Pancreas (tissue), 10 donors: ENCODE measurements at regions not wholly inside any gene's neighbourhood (a gene's known extent, or its start where the extent isn't known, plus 50 kb on each side); places are given as distances from the start of the nearest gene placed in this dataset.

Experiments
- ATAC-seq, 4 donors: fragments of 200-7000 bp; cut with Tn5 transposase; one replicate each; pipeline versions ENCODE4 v1.8.0 to v1.9.1; 2020; ENCODE audit warnings: mild to moderate bottlenecking in 4 of 4, moderate library complexity in 4 of 4
- DNase-seq, 6 donors: peaks; one replicate each; pipeline ENCODE4 v3.0.0-alpha.2; 2020
- FAIRE-seq: peaks from 2 replicates; lab custom pipeline; 2012; peaks lifted over from hg19 to GRCh38; lab: Jason Lieb, UNC
- H3K27ac ChIP-seq, 4 donors: fragments of 200-600 bp; sonication (generic); 1 replicate in 3 of 4; 2 replicates in 1 of 4; pipeline versions ENCODE4 v1.5.0 to v1.8.0; 2020
- H3K27me3 ChIP-seq, 4 donors: fragments of 200-600 bp; one replicate each; pipeline ENCODE4 v1.8.0; 2021
- H3K36me3 ChIP-seq, 3 donors: fragments of 200-600 bp; sonication (generic) in 1 of 3; one replicate each; pipeline versions ENCODE4 v1.5.0 to v1.8.0; 2020 to 2021
- H3K4me1 ChIP-seq, 3 donors: fragments of 200-600 bp; one replicate each; pipeline ENCODE4 v1.8.0; 2021
- H3K4me3 ChIP-seq, 4 donors: fragments of 200-600 bp; sonication (generic) in 2 of 4; one replicate each; pipeline versions ENCODE4 v1.5.0 to v1.8.0; 2020 to 2021
- H3K9me3 ChIP-seq, 4 donors: fragments of 200-600 bp; one replicate each; pipeline ENCODE4 v1.8.0; 2021
- WGBS, 2 donors: extraction: QIAGEN DNeasy Blood & Tissue Kit; methylation state at CpG; one replicate each; pipeline ENCODE4 v1.1.7; 2013; 5-methylcytosine and 5-hydroxymethylcytosine counted together
- intact Hi-C, 3 donors: fragments of 100-400 bp; cut with DNase I; formaldehyde crosslinking; loops; one replicate each; pipeline versions ENCODE4 v1.11.1 to v1.14.2; 2022
- TF ChIP-seq, protein P1 (sequence below), 4 donors: fragments of 200-600 bp; sonication (generic) in 3 of 4; IDR thresholded peaks; one replicate each; pipeline versions ENCODE4 v1.5.0 to v1.8.0; 2021; ENCODE audit warnings: antibody characterized with exemption in 4 of 4
- donor health status: healthy with polysubstance abuse.
- donor health status: DM: no; HTN: no; CAD: no; lungs with moderate emphysema.
- donor health status: DM: no; HTN: no; CAD: no.
- donor health status: control.
- donor health status: control.
- donor health status: Bipolar disorder and iron deficiency.
- donor health status: DM: yes; HTN: yes; CAD: no.
- donor health status: DM: no; HTN: no; CAD: no.
- donor health status: DM: no; HTN: no; CAD: no.
- donor health status: DM: yes; HTN: yes; CAD: no.

DNA sequence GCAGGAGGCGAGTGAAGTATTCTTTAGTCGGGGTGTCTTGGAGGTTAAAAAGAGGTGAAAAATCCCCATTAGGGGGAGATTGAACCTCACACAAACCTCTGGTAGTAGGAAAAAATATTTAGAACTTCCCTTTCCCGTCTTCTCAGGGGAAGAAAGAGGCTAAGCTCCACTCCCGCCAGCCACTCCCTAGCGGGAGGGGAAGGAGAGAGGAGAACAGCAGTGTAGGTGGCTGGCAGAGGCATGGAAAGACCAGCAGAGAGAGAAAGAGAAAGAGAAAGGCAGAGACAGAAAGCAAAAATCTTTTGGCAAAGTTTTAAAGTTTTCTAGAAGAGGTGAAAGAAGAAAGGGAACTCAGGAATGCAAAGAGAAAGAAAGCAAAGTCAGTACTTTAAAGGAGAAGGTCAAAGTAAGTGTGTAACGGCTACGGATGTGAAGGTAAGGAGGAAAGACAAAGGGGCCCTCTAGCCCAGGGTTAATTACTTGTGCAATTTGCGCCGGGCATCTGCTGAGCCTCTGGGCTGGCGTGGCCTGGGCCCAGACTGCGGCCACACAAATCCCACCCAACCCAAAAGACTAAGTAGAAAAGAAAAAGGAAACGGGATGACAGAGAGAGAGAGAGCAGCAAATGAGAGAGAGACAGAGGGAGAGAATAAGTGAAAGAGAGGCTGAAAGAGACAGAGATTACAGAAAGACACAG, 72.3 kb upstream of the ZNF746 start:
- H3K9me3 ChIP-seq, result peaks cover 0 to 3% (median 1%) of the 10 kb centered on the region in 4 donors
- ATAC-seq (no peak), DNase-seq (no peak), FAIRE-seq (no peak)
- TF ChIP-seq, protein P1, sequence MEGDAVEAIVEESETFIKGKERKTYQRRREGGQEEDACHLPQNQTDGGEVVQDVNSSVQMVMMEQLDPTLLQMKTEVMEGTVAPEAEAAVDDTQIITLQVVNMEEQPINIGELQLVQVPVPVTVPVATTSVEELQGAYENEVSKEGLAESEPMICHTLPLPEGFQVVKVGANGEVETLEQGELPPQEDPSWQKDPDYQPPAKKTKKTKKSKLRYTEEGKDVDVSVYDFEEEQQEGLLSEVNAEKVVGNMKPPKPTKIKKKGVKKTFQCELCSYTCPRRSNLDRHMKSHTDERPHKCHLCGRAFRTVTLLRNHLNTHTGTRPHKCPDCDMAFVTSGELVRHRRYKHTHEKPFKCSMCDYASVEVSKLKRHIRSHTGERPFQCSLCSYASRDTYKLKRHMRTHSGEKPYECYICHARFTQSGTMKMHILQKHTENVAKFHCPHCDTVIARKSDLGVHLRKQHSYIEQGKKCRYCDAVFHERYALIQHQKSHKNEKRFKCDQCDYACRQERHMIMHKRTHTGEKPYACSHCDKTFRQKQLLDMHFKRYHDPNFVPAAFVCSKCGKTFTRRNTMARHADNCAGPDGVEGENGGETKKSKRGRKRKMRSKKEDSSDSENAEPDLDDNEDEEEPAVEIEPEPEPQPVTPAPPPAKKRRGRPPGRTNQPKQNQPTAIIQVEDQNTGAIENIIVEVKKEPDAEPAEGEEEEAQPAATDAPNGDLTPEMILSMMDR (IDR thresholded peaks at IDR 0.05), result no peak
- H3K27me3 ChIP-seq, result no peaks in the 10 kb centered on the region
- WGBS, 2 donors, result 99% methylated on average over 12 of the region's 12 CpGs
- intact Hi-C loops, result no loop called here
- H3K4me3 ChIP-seq, result no peak overlapping the region
- no peaks in the 10 kb centered on the region for H3K4me1 ChIP-seq
- no peaks in the 10 kb centered on the region for H3K36me3 ChIP-seq
- no peak overlapping the region for H3K27ac ChIP-seq

DNA sequence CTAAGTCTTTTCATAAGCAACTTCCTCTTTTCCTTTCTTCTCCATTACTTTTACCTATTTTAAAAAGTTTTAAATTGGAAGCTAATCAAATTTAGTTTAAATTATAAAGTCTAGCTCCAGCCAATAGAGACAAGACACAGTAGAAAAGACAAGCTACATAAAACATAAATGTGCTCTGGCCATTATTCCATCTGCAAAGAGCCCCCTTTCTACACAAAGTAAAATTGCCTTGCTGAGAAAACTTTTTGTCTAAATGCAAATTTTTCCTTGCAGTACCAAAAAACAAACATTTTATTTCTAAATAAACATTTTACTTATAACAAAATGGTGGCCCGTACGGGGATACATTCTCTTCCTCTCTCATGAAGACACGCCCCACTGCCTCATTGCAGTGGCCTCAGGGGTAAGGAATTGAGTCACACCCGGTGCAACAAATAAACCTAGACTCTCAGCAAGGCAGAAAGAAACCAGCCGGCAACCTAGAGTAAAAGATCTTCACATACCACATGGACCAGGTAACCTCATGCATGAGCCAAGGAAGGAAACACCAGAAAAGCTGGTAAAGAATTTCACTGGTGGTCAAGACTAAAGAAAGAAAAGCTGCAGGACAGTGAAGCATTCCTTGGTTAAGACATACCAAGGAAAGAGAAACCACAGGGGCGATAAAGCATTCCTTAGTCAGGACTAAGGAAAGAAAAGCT, 71.6 kb upstream of the ZNF746 start:
- H3K4me1 ChIP-seq, result no peaks in the 10 kb centered on the region
- TF ChIP-seq, protein P1 (IDR thresholded peaks at IDR 0.05), result no peak
- H3K4me3 ChIP-seq, result no peak overlapping the region
- H3K27ac ChIP-seq, result no peak overlapping the region
- DNase-seq (no peak), FAIRE-seq (no peak), ATAC-seq (no peak)
- 98% methylated on average over 6 of the region's 6 CpGs for whole genome bisulfite sequencing, 2 donors
- H3K36me3 ChIP-seq, result no peaks in the 10 kb centered on the region
- H3K9me3 ChIP-seq, result peaks cover 0 to 3% (median 1%) of the 10 kb centered on the region in 4 donors
- intact Hi-C loops, result no loop called here
- no peaks in the 10 kb centered on the region for H3K27me3 ChIP-seq

DNA sequence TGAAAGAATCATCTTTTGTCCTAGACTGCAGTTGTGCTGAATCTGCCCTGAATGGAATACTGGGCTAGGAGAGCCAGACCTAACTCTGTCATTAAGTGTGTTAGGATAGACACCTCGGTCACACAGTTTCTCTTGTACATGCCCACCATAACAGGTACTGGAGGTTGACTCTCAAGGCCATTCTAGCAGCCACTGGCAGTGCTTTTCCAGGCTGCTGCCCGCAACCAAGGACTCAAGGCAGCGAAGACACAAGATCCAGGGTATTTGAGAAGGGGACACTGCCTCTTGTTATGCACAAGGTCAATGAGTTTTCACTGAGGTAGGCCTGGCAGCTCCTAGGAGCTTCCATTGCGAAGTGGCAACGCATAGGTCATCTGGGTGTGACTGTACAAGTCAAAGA, 70.6 kb upstream of the ZNF746 start:
- Histone ChIP-seq H3K36me3 (no peaks in the 10 kb centered on the region), H3K27ac (no peak overlapping the region), H3K9me3 (peaks cover 0 to 3% (median 1%) of the 10 kb centered on the region in 4 donors), H3K27me3 (no peaks in the 10 kb centered on the region), H3K4me1 (no peaks in the 10 kb centered on the region), H3K4me3 (no peak overlapping the region)
- ATAC-seq (no peak), FAIRE-seq (no peak), DNase-seq (no peak)
- TF ChIP-seq, protein P1 (IDR thresholded peaks at IDR 0.05), result no peak
- intact Hi-C loops, result no loop called here
- 98% methylated on average over 5 of the region's 5 CpGs for WGBS, 2 donors

GRCh38 chr7:149566103-149566502, 68.5 kb upstream of the ZNF746 start:
- H3K27ac ChIP-seq, result no peak overlapping the region
- no peaks in the 10 kb centered on the region for H3K36me3 ChIP-seq
- H3K27me3 ChIP-seq, result no peaks in the 10 kb centered on the region
- H3K4me3 ChIP-seq, result no peak overlapping the region
- DNase-seq, result no peak
- FAIRE-seq, result no peak
- H3K4me1 ChIP-seq, result no peaks in the 10 kb centered on the region
- H3K9me3 ChIP-seq, result peaks cover 0 to 3% (median 1%) of the 10 kb centered on the region in 4 donors
- TF ChIP-seq, protein P1 (IDR thresholded peaks at IDR 0.05), result no peak
- no peak for ATAC-seq
- intact Hi-C loops, result no loop called here
- WGBS, 2 donors, result 97 to 99% methylated on average over 3 of the region's 3 CpGs

DNA sequence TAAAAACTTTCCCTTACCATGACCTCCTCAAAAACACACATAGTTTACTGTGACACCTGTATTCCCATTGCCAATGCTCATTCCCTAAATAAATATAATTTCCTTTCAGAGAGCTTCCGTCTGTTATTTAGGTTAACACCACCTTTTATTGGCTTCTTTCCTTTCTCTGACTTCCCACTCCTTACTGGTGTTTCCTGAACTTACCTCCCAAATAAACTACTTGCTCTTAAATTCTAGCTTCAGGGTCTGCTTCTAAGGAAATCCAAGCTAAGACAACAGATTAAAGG, 67.4 kb upstream of the ZNF746 start:
- no peak for DNase-seq
- intact Hi-C loops, result no loop called here
- no peak for FAIRE-seq
- no peaks in the 10 kb centered on the region for H3K36me3 ChIP-seq
- peaks cover 0 to 3% (median 1%) of the 10 kb centered on the region in 4 donors for H3K9me3 ChIP-seq
- H3K27ac ChIP-seq, result no peak overlapping the region
- TF ChIP-seq, protein P1 (IDR thresholded peaks at IDR 0.05), result no peak
- H3K4me1 ChIP-seq, result no peaks in the 10 kb centered on the region
- no peak overlapping the region for H3K4me3 ChIP-seq
- WGBS, 2 donors, result 35 to 49% methylated on average over 1 of the region's 1 CpG
- no peak for ATAC-seq
- H3K27me3 ChIP-seq, result no peaks in the 10 kb centered on the region
